Loucy (cell line): ENCODE measurements at regions not wholly inside any gene's neighbourhood (a gene's known extent, or its start where the extent isn't known, plus 50 kb on each side); places are given as distances from the start of the nearest gene placed in this dataset.

ENCODE experiments used
- EZH2phosphoT487 ChIP-seq: fragments of 200-600 bp; IDR thresholded peaks from 2 replicates; pipeline ENCODE4 v1.6.1; 2018; ENCODE audit warnings: antibody characterized with exemption, mild to moderate bottlenecking, moderate library complexity, borderline replicate concordance
- TF ChIP-seq, protein P1 (sequence below): fragments of 200-600 bp; sonication (generic); conservative IDR thresholded peaks from 2 replicates; pipeline ENCODE4 v1.5.1; 2014; ENCODE audit warnings: mild to moderate bottlenecking, antibody characterized with exemption, low read length

DNA sequence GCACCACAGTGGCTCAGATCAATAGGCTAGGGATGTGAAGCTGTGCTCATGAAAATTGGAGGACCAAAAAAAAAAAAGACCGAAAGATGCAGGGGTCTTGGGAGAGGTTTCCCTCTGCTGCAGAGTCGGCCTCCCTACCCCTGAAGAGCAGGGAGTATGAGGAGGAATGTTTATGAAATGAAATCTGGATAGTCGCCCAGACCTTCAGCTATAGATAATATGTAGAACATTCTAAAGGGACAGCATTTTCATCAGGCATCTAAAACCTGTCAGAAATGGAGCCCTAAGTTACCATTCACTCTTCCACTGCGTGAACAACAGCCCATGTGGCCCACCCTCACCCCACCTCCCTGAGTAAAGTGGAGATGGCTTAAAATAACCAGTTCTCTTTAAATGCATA lies 122.9 kb downstream of the TMEM174 start:
- TF ChIP-seq, protein P1, sequence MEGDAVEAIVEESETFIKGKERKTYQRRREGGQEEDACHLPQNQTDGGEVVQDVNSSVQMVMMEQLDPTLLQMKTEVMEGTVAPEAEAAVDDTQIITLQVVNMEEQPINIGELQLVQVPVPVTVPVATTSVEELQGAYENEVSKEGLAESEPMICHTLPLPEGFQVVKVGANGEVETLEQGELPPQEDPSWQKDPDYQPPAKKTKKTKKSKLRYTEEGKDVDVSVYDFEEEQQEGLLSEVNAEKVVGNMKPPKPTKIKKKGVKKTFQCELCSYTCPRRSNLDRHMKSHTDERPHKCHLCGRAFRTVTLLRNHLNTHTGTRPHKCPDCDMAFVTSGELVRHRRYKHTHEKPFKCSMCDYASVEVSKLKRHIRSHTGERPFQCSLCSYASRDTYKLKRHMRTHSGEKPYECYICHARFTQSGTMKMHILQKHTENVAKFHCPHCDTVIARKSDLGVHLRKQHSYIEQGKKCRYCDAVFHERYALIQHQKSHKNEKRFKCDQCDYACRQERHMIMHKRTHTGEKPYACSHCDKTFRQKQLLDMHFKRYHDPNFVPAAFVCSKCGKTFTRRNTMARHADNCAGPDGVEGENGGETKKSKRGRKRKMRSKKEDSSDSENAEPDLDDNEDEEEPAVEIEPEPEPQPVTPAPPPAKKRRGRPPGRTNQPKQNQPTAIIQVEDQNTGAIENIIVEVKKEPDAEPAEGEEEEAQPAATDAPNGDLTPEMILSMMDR = no peak
- no peak for TF ChIP-seq EZH2phosphoT487
